PC-3 (cell line): ENCODE measurements at regions not wholly inside any gene's neighbourhood (a gene's known extent, or its start where the extent isn't known, plus 50 kb on each side); places are given as distances from the start of the nearest gene placed in this dataset.

ENCODE experiments used
- EZH2 ChIP-seq: fragments of 300-600 bp; sonication (generic); IDR thresholded peaks from one replicate; pipeline ENCODE4 v1.6.1; 2017; ENCODE audit warnings: antibody characterized with exemption, mild to moderate bottlenecking, low read length; ENCODE audit not compliant: unreplicated experiment
- TF ChIP-seq, protein P1 (sequence below): fragments of 300-600 bp; sonication (generic); conservative IDR thresholded peaks from 2 replicates; pipeline ENCODE4 v1.5.1; 2017; ENCODE audit warnings: antibody characterized with exemption, low read depth, mild to moderate bottlenecking, low read length

DNA sequence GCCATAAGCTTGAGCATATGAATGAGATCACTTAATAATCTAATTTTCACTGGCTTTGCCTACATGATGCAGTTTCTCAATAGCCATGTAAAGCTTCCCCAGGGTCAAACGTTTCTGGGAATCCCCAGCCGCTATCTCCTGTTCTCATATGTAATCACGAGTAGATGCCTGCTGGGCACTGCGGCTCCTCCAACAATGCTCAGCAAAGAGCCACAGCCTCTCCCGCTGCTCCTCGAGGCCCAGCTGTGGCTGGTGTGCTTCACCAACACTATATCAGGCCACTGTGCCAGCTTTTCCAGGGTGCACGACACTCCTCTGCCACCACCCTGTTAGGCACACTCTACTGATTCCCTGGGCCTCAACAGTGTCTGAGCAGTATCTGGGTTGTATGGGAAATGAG, 78.3 kb upstream of the RASGEF1B start:
- TF ChIP-seq, protein P1, sequence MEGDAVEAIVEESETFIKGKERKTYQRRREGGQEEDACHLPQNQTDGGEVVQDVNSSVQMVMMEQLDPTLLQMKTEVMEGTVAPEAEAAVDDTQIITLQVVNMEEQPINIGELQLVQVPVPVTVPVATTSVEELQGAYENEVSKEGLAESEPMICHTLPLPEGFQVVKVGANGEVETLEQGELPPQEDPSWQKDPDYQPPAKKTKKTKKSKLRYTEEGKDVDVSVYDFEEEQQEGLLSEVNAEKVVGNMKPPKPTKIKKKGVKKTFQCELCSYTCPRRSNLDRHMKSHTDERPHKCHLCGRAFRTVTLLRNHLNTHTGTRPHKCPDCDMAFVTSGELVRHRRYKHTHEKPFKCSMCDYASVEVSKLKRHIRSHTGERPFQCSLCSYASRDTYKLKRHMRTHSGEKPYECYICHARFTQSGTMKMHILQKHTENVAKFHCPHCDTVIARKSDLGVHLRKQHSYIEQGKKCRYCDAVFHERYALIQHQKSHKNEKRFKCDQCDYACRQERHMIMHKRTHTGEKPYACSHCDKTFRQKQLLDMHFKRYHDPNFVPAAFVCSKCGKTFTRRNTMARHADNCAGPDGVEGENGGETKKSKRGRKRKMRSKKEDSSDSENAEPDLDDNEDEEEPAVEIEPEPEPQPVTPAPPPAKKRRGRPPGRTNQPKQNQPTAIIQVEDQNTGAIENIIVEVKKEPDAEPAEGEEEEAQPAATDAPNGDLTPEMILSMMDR: no peak
- no peak for TF ChIP-seq EZH2
